ENCODE measurements at regions not wholly inside any gene's neighbourhood (a gene's known extent, or its start where the extent isn't known, plus 50 kb on each side); places are given as distances from the start of the nearest gene placed in this dataset.

- TF ChIP-seq CTCF (conservative IDR thresholded peaks at IDR 0.05) (no peak), ZFX (IDR thresholded peaks at IDR 0.05) (no peak)
Observed at GRCh38 chr12:115466076-115466475, 782.1 kb upstream of the TBX3 start.

All from C4-2B (cell line).